Pulmonary artery endothelial cell (primary cell): ENCODE measurements at regions not wholly inside any gene's neighbourhood (a gene's known extent, or its start where the extent isn't known, plus 50 kb on each side); places are given as distances from the start of the nearest gene placed in this dataset.

Experiments used
- DNase-seq: peaks from one replicate; pipeline ENCODE4 v3.0.0-alpha.2; 2011; ENCODE audit warnings: low read depth, low spot score

DNA sequence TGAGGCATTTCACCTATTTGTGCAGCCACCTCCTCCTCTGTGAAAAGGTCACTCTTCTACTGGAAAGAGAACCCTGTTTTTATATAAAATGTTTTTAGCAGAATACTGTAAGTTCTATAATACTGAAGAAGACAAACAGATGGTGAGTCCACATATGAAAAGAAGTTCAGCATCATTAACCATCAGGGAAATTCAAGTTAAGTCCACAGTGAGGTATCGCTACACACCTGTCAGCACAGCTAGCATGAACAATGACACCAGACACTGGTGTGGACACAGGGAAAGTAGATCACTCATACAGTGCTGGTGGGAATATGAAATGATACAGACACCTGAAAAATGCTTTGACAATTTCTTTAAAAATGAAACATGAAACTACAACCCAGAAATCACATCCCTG is 133.0 kb downstream of the MAD2L1 start:
- DNase-seq = no peak

DNA sequence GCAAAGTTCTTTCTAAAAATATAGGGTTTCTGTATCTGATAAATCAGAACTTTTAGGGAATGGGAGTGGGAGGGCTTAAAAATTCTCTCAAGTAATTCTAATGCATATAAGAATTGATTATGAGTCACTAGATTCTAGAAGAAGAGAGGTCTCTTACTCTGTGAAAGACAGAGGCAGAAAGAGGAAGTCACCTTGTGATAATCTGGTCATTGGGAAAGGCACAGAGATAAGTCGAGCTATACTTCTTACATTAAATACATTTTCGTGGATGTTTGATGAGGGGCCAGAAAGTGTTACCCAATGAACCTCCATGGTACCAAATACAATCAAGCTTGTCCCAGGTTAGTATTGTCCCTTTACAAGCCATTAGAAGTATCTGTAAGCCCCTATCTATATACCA is 134.4 kb downstream of the MAD2L1 start:
- DNase-seq = no peak

DNA sequence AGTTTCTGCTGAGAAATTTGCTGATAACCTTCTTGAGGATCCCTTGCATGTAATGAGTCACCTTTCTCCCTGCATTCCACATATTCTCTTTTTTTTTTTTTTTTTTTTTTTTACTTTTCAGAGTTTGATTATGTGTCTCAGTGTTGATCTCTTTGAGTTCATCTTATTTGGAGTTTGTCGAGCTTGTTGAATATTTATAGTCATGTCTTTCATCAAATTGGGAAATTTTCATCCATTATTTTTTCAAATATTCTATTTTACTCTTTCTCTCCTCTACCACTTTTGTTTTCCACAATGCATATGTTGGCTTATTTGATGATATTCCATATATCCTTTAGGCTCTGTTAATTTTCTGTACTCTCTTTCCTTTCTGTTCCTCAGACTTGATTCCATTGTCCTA is 136.1 kb downstream of the MAD2L1 start:
- no peak for DNase-seq

DNA sequence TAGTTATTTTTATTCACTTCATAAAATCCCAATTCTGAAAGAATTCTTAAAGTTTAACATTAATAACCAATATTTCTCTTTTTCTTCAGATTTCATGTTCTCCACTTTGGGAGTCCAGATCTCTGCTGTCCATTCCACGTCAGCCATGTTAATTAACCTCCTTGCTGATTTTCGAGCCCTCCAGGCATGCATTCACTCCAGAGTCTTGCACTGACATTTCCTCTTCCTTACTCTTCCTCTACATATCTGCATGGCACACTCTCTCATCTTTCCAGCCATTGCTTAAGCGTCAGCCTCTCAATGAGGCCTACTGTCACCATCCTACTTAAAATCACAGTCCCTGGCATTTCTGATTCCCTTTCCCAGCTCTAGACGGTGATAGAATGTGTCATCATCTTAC is 144.8 kb downstream of the MAD2L1 start:
- DNase-seq = no peak

DNA sequence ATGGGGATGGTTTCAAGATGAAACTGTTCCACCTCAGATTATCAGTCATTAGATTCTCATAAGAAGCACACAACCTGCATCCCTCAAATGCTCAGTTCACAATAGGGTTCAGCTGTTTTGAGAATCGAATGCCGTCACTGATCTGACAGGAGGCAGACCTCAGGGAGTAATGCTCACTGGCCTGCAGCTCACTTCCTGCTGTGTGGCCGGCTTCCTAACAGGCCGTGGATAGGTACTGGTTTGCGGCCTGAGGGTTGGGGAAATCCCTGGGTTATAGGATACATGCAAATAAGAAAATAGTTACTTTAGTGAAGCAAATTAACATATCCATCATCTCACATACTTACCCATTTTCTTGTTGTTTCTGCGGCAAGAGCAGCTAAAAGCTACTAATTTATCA is 160.4 kb downstream of the MAD2L1 start:
- no peak for DNase-seq

DNA sequence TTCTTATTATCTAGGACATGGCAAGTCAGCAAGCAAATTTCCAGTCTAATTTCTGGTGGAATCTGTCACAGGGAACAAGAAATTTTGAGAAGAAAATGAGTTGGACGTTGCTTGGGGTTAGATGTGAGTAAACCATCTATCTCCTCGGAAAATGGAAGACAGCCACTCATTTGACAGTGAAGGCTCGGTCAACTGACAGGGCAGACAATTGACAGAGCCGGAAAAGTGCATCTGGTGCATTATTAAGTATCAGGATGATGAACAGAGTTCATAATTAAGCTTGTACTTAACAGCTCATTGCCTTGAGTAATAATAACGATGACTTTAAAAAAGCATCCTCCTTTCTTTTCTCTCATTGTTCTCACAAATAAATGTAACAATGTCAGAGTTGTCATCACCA is 168.4 kb downstream of the MAD2L1 start:
- no peak for DNase-seq

DNA sequence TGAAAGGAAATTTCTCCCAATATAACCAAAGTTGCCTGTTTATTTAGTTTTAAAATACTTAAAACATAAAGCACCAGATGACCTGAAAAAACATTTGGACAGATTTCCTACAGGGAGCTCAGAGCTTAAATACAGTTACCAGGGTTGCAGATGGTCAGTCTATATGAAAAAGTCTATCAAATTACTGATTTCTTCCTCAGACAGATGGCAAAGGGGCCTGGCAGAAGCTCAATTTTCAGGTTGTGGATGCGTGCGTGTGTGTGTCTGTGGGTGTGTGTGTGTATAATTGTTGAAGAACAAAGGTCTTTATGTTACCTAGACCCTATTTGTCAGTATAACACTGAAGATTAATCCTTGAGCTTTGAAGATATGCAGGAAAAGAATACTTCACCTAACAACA is 169.4 kb downstream of the MAD2L1 start:
- no peak for DNase-seq

DNA sequence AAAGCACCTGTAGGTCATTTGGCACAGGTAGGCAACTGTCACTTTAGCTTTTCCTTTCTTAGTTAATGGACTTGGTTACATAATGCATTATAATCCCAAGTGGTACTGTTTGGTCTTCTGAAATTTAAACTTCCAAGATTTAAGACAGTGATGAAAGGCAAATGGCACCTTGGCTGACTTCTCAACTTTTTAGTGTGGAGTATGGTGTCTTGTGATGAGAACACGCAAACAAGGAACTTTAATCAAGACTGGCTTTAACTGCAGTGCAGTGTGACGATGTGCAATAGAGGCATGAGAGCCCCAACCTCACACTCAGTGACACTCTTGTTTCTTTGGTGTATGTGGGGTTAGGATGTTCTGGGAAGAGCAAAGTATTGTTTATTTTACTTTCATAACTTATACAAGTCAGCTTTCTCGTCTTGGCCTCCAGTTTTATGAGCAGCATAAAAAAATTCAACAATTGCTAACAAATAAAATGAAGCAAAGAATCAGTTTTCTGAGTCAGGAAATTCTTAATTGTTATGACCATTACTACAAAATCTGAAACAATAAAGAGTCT is 171.9 kb downstream of the MAD2L1 start:
- DNase-seq = no peak

DNA sequence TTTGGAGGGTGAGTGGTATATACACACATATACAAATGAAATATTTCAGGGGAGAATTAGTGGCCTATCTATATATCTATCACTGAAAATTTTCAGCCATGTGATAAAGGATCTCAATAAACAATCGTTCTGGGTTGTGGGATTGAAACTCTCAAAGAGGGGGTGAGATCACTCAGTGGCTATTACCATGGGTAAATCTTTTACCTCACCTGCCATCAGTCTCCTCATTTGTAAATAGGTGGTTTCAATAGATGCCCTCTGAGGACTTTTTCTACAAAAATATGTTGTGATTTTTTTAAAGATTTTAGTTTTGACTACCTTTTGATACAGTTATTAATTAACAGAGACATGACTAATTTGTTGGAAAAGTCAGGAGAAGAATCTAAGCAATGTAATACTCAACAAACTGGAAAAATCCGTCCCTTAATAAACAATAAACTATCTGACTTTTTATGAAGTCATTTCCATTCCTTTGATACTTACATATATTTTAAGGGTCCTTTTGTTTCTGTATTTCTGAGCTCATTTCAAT is 192.8 kb downstream of the MAD2L1 start:
- no peak for DNase-seq

DNA sequence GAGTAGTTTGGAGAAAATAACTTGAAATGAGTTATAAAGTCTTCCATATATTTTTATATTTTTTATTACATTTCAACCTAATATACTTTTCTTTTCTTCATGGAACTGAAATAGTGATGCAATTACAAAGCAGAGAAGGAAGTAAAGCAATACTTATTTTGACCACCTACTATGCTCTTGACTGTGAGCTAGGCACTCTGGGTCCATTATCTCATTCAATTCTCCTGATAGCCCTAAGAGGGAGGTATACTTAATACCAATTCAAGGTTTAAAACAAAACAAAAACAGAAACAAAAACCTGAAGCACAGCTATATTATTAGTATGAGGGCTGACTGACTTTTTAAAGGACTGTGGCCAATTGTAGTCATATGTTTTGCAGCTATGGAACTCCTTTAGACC is 193.5 kb downstream of the MAD2L1 start:
- DNase-seq = no peak

DNA sequence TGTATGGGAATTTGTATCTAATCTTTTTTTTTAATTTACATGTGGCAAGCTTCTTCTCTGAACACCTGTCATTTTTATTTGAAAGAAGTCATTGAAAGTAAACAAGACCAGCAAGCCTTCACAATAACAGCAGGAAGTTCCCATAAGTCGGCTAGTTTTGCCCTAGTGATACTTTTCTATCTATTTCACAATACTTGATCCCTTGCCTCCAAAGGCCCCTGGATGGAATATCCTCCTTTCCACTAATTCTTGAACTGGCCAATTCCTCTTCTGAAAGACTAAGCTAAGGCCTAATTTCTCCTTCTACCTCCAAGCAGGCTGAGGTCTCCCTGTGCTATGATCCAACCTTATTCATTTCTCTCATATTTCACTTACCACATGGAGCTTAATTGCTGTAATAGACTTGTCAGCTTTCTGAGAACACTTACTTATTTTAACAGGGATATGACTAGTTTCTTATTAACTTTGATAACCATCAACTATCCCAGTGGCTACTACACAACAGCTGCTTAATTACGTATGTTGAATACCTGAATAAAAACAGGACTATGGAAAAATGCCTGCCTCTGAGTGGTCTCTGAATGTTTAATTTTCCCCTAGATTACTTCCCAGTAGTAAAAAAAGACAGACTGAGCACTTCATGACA is 194.2 kb downstream of the MAD2L1 start:
- no peak for DNase-seq

DNA sequence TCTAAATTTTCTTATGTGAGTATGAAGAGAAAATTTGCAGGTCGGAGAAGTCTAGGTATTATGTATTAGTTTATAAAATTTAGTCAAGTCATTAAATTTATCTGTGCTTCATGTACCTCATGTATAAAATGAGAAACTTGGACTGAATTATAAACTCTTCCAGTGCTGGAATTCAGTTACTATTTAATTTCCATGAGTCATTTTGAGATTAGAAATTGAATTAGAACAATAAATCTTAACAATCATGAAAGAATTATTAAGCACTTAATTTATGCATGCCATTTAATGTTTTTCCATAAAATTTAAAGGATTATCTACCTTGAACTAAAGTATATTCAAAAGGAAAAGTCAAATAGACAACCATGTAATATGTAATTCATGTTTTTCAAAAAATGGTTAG is 195.8 kb downstream of the MAD2L1 start:
- DNase-seq = no peak

DNA sequence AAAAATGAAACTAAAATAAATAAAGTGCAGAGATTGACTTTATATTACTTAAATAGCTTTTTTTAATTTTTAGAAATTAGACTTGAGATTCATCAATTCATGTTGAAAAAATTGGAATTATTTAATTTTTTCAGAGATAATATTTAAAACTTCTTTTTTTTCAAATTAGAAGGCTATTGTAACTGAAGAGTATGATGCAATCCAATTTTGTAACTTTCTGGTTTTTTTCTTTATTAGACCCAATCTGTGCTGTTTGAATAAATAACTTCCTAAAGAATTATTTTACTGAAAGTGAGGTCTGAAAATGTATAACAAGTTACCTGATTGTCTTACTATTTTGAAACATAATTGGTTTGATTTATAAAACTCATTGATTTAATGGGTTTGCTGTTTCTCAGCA is 200.9 kb downstream of the MAD2L1 start:
- DNase-seq = no peak

DNA sequence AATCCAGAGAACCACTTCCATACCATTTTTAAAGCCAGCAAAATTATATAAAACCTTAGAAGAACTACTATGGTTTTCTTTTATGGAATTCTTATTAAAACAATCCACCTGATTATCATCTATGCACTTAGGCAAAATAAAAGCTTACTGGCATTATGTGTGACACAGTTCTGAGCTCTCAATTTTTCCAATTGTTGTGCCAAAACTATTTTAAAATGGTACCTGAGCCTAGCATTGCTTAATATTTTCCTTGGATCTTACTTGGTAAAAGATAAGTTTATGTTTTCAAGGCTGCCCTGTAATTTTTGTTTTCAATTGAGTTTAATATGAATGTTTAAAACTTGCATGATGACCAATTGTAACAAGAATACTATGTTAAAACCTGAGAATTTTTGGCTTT is 201.3 kb downstream of the MAD2L1 start:
- DNase-seq = no peak

DNA sequence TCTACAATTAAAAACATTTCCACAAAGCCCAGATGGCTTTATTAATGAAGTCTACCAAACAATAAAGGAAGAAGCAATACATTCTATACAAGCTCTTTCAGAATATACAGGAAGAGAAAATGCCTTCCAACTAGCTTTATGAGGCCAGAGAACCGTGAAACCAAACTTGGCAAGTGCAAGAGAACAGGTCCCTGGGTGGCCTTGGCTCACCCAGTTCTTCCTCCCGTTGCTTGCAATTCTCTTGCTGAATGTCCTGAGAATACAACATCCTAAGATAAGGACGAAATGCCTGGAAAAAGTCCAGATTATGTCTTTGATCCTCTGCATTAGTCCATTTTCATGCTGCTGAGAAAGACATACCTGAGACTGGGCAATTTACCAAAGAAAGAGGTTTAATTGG is 204.9 kb downstream of the MAD2L1 start:
- no peak for DNase-seq

DNA sequence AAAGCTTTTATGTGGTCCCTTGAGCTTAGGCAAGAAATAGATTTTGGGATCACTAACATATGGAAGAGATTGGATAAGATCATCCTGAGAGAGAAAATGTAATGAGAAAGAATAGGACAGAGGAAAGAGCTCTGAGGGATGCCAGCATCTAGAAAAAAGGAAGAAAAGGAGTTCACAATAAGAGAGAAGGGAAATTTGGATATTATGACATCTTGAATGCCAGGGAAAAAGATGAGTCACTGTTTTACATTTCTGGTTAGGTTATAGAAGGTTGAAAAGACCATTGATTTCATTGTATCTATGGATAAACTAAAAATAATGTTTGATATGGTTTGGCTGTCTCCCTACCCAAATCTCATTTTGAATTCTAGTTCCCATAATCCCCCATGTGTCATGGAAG is 208.5 kb downstream of the MAD2L1 start:
- DNase-seq = no peak

DNA sequence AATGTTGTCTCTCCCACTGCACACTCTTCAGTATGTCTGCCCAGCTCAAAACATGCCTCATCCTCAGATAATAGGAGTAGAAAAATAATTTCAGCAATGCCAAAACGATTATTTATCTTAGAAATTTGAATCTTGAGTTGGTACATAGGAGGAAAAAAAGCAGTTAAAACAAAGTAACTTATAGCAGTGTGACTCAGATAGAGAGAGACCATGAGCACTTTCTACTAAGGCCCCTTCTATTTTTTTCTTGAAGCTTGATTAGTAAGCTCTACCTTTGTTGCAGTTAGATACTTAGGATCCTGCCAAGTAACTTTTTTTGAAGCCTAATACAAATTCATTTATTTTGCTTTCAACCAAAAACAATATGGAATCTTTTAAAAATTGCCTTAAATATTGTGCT is 212.3 kb downstream of the MAD2L1 start:
- DNase-seq = no peak

DNA sequence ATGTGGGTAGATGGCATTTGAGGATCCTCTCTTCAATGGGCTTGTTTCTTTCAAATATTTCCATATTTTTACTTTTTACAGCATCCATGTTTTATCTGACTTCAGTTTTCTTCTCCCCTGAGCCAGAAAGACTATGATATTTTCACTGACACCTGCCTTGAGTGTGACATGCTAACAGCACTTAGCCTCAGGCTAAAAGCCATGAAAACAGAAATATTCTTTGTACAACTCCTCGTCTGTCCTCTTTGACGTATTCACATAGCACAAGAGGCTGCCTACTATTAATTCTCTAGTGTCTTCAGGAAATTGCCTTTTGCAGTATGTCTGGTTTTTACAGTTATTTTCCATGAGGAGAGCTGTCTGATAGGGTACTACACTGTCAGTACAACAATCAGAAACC is 215.0 kb downstream of the MAD2L1 start:
- DNase-seq = no peak

DNA sequence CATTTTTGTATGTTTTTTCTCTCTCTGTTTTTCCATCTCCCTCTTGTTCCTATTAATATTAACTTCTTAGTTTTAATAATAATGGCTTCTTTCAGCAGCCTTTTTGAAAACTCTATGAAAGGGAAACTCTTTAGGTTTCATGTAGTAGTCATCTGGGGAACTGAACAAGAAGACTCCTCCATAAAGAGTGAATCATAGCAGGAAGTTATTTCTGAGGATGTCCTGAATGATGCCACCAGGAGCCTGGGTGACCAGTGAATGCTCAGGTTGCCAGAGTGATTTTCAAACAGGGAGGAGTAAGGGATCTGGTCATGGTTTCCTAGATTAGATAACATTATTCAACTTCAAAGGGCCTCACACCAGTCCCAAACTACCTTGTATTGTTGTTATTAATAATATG is 212.8 kb upstream of the PDE5A start:
- no peak for DNase-seq

DNA sequence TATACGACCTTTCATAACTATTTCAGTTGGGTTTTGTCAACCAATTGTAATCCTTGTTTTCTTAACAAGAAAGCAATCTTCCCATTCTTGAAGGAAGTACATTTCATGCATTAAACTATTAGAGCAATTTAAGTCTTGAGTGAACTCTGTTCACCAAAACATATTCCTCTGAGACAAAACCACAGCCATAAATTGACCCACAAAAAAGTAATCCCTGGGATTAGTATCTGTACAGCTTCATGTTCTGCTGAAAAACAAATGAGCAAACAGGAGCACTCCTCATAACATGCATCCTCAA is 207.0 kb upstream of the PDE5A start:
- DNase-seq = no peak

DNA sequence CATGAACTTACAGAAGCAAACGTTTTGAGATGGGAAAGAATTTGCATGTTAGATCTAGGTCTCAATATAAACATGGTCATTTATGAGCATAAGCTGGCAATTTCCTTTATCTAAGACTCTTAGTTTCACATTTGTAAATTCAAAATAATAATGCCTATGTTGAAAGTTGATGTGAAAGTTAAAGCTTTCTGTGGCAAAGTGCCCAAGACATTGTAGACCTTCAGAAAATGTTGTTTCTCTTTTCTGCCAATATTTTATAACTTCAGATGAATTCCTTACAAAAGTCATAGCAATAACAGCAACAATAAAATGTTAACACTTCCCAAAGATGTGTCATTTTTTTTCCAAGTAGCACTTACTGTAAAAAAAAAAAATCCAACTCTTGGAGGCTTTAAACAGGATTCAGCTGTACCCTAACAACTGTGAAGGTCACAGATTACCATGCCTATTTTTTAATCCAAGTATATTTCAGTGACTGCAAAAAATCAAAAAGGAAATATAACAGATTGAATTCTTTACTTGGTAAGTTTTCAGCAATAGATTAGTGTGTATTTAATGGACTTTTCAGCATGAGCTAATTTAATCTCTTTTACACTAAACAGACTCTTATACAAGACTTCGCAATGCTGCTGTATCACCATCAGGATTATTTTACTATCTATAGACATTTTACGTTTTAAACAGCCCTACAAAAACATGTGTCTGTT is 206.5 kb upstream of the PDE5A start:
- DNase-seq = no peak

DNA sequence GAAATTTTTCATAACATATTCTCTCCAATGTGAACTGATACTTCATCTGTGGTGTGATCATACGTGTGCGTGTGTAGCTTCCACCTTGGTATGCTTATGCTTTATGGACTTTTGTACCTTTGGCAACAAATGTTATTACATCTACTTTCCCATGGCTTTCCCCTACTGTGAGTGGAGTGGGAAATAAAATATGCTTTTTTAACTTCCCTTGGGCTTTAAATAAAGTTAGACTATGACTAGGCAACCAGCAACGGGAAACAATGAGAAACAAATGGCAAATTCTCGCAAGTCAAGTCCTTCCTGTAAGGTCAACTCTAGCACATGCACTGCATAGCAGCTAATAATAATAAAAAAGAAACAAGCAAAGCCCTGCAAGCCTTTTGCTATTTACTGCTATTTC is 205.0 kb upstream of the PDE5A start:
- no peak for DNase-seq

DNA sequence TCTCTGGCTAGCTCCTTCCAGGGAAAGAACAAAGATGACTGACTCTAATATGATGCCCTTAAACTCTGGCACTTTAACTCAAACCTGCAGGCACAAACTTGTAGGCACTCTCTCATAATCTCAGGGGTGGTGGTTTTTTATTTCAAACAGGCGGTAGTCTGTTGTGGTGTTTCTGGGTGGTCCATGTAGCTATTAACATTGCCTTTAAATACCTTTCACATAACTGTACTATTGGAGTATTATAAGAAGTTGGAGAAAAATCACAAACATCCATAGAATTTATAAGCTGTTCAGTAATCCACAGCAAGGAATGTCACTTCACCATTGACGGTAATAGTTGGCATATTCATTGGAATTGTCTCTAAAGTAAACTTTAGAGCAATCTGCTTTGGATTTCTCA is 204.2 kb upstream of the PDE5A start:
- DNase-seq = no peak
